Keratinocyte (primary cell): ENCODE measurements at regions not wholly inside any gene's neighbourhood (a gene's known extent, or its start where the extent isn't known, plus 50 kb on each side); places are given as distances from the start of the nearest gene placed in this dataset.

ENCODE experiments used
- DNase-seq: peaks from one replicate; pipeline ENCODE4 v3.0.0-alpha.2; 2011; ENCODE audit warnings: low read depth, missing footprints, low spot score
- FAIRE-seq: peaks from 2 replicates; lab custom pipeline; 2011; peaks lifted over from hg19 to GRCh38; lab: Jason Lieb, UNC
- H2AFZ ChIP-seq: 2 replicates; pipeline ENCODE4 v1.6.0; 2012; ENCODE audit warnings: low read length, control low read depth, inconsistent platforms; ENCODE audit not compliant: control insufficient read depth
- H3K27ac ChIP-seq: 2 replicates; pipeline ENCODE4 v1.5.1; 2011; ENCODE audit warnings: low read length; ENCODE audit not compliant: control insufficient read depth, insufficient read depth
- H3K27me3 ChIP-seq: 3 replicates; pipeline ENCODE4 v1.6.0; 2011; ENCODE audit warnings: low read length; ENCODE audit not compliant: control insufficient read depth, insufficient read depth; ENCODE audit errors: extremely low read depth
- H3K36me3 ChIP-seq, 2 experiments: 2 replicates in 1 of 2; 3 replicates in 1 of 2; pipeline ENCODE4 v1.5.1; 2011; ENCODE audit warnings: low read length in 2 of 2, mild to moderate bottlenecking in 1 of 2; ENCODE audit not compliant: control insufficient read depth in 2 of 2, insufficient read depth in 2 of 2; ENCODE audit errors: extremely low read depth in 1 of 2
- H3K4me1 ChIP-seq: 3 replicates; pipeline ENCODE4 v1.5.1; 2011; ENCODE audit warnings: low read length; ENCODE audit not compliant: control insufficient read depth, insufficient read depth; ENCODE audit errors: extremely low read depth
- H3K4me2 ChIP-seq: 3 replicates; pipeline ENCODE4 v1.6.0; 2011; ENCODE audit warnings: low read depth, low read length; ENCODE audit not compliant: control insufficient read depth, insufficient read depth; ENCODE audit errors: extremely low read depth
- H3K4me3 ChIP-seq, 3 experiments: fragments of 200-600 bp in 1 of 3; sonication (generic) in 1 of 3; 2 replicates in 2 of 3; 3 replicates in 1 of 3; pipeline ENCODE4 v1.5.1; 2011 to 2016; ENCODE audit warnings: low read length in 3 of 3, mild to moderate bottlenecking in 3 of 3, control low read depth in 2 of 3, inconsistent platforms in 1 of 3, low read depth in 1 of 3, mixed read lengths in 1 of 3, mixed run types in 1 of 3, moderate library complexity in 1 of 3; ENCODE audit not compliant: control insufficient read depth in 2 of 3, insufficient read depth in 2 of 3; ENCODE audit errors: extremely low read depth in 1 of 3
- H3K79me2 ChIP-seq: 2 replicates; pipeline ENCODE4 v1.6.0; 2012; ENCODE audit warnings: low read length; ENCODE audit not compliant: control insufficient read depth, insufficient read depth
- H3K9ac ChIP-seq: 3 replicates; pipeline ENCODE4 v1.6.0; 2011; ENCODE audit warnings: low read length; ENCODE audit not compliant: control insufficient read depth, insufficient read depth; ENCODE audit errors: extremely low read depth
- H3K9me1 ChIP-seq: 3 replicates; pipeline ENCODE4 v1.6.0; 2011; ENCODE audit warnings: low read length; ENCODE audit not compliant: control insufficient read depth, insufficient read depth; ENCODE audit errors: extremely low read depth
- H3K9me3 ChIP-seq: 2 replicates; pipeline ENCODE4 v1.5.1; 2012; ENCODE audit warnings: low read depth, low read length; ENCODE audit not compliant: control insufficient read depth
- H4K20me1 ChIP-seq: 3 replicates; pipeline ENCODE4 v1.6.0; 2011; ENCODE audit warnings: low read length; ENCODE audit not compliant: control insufficient read depth, insufficient read depth; ENCODE audit errors: extremely low read depth
- CTCF ChIP-seq, 3 experiments: IDR thresholded peaks in 1 of 3; conservative IDR thresholded peaks in 1 of 3; optimal IDR thresholded peaks in 1 of 3; 2 replicates in 2 of 3; 3 replicates in 1 of 3; pipeline versions ENCODE3 to v1.5.1; 2011; ENCODE audit warnings: low read length in 3 of 3, mild to moderate bottlenecking in 3 of 3, moderate library complexity in 2 of 3, control low read depth in 1 of 3, inconsistent platforms in 1 of 3; ENCODE audit not compliant: insufficient read depth in 2 of 3; ENCODE audit errors: extremely low read depth in 1 of 3
- EZH2 ChIP-seq: IDR thresholded peaks from one replicate; pipeline ENCODE4 v1.6.1; 2012; ENCODE audit warnings: inconsistent platforms, mild to moderate bottlenecking, low read length, moderate library complexity
- dilution Hi-C: fragments of 300-500 bp; cut with MboI; formaldehyde crosslinking; loops from one replicate; pipeline ENCODE4 v1.7.0; 2020; ENCODE audit warnings: low sequenced_read_pairs; ENCODE audit not compliant: extremely low pct_ligation_motif_present

- no peak for FAIRE-seq
- no peaks in the 10 kb centered on the region for H3K4me1 ChIP-seq
- no peaks in the 10 kb centered on the region for H4K20me1 ChIP-seq
- TF ChIP-seq CTCF (optimal IDR thresholded peaks at IDR 0.05 in 1 of 3, IDR thresholded peaks at IDR 0.05 in 1 of 3, conservative IDR thresholded peaks at IDR 0.05 in 1 of 3; ENCODE audit: extremely low read depth in 1 of 3, insufficient read depth in 2 of 3, low read length in 3 of 3) (no peak), EZH2 (no peak)
- no peaks in the 10 kb centered on the region for H3K36me3 ChIP-seq
- no peak overlapping the region for H3K4me3 ChIP-seq
- H3K27me3 ChIP-seq, result no peaks in the 10 kb centered on the region
- H3K9ac ChIP-seq, result no peak overlapping the region
- no peak overlapping the region for H3K4me2 ChIP-seq
- dilution Hi-C loops, result no loop called here
- H3K9me1 ChIP-seq, result no peaks in the 10 kb centered on the region
- no peak for DNase-seq
- no peaks in the 10 kb centered on the region for H3K79me2 ChIP-seq
- H3K9me3 ChIP-seq, result no peaks in the 10 kb centered on the region
- no peak overlapping the region for H2AFZ ChIP-seq
- no peak overlapping the region for H3K27ac ChIP-seq
Measured at GRCh38 chr3:127119693-127120464, 73.1 kb upstream of the PRR23E start.

- Histone ChIP-seq H3K9me1 (no peaks in the 10 kb centered on the region), H3K9ac (no peak overlapping the region), H3K79me2 (no peaks in the 10 kb centered on the region), H3K4me2 (no peak overlapping the region), H3K36me3 (no peaks in the 10 kb centered on the region), H3K4me1 (no peaks in the 10 kb centered on the region), H3K4me3 (no peak overlapping the region), H2AFZ (no peak overlapping the region), H4K20me1 (no peaks in the 10 kb centered on the region), H3K9me3 (no peaks in the 10 kb centered on the region), H3K27me3 (peaks cover 1% of the 10 kb centered on the region), H3K27ac (no peak overlapping the region)
- dilution Hi-C loops, result no loop called here
- TF ChIP-seq EZH2 (no peak), CTCF (optimal IDR thresholded peaks at IDR 0.05 in 1 of 3, IDR thresholded peaks at IDR 0.05 in 1 of 3, conservative IDR thresholded peaks at IDR 0.05 in 1 of 3; ENCODE audit: extremely low read depth in 1 of 3, insufficient read depth in 2 of 3, low read length in 3 of 3) (no peak)
- no peak for FAIRE-seq
- DNase-seq, result no peak
Measured at GRCh38 chr3:127120851-127121647, 71.9 kb upstream of the PRR23E start.
